ENCODE measurements at regions not wholly inside any gene's neighbourhood (a gene's known extent, or its start where the extent isn't known, plus 50 kb on each side); places are given as distances from the start of the nearest gene placed in this dataset.

- Histone ChIP-seq H3K4me3 (no peak overlapping the region), H3K36me3 (no peaks in the 10 kb centered on the region), H3K27me3 (no peaks in the 10 kb centered on the region), H3K27ac (no peak overlapping the region), H3K9me3 (no peaks in the 10 kb centered on the region), H3K4me1 (peaks cover 0 to 11% of the 10 kb centered on the region in 2 donors)
- TF ChIP-seq, protein P1, sequence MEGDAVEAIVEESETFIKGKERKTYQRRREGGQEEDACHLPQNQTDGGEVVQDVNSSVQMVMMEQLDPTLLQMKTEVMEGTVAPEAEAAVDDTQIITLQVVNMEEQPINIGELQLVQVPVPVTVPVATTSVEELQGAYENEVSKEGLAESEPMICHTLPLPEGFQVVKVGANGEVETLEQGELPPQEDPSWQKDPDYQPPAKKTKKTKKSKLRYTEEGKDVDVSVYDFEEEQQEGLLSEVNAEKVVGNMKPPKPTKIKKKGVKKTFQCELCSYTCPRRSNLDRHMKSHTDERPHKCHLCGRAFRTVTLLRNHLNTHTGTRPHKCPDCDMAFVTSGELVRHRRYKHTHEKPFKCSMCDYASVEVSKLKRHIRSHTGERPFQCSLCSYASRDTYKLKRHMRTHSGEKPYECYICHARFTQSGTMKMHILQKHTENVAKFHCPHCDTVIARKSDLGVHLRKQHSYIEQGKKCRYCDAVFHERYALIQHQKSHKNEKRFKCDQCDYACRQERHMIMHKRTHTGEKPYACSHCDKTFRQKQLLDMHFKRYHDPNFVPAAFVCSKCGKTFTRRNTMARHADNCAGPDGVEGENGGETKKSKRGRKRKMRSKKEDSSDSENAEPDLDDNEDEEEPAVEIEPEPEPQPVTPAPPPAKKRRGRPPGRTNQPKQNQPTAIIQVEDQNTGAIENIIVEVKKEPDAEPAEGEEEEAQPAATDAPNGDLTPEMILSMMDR (IDR thresholded peaks at IDR 0.05): no peak
- DNase-seq (ENCODE audit: low spot score): no peak
These were observed 138.6 kb upstream of the RAD23B start for GRCh38 chr9:107144475-107144874.

DNA sequence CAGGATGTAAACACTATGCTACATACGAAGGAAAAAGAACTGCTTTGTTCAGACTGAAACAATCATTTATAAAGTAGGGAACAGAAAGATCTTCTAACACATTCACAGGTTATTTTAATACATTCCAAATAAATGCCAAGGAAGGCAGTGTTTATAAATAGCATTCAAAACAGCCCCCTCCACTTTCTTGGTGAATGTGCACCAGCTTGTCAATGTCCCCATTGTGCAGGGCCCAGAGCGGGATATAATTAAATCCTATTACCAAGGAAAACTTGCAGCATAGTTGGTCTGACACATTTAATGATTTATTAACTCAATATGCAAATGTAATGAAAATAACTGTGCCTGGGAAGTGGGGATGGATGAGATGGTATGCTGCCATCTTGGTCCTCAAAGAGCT lies 135.9 kb upstream of the RAD23B start:
- peaks cover 0 to 10% of the 10 kb centered on the region in 2 donors for H3K4me1 ChIP-seq
- peaks cover 0 to 15% of the 10 kb centered on the region in 2 donors for H3K9me3 ChIP-seq
- no peaks in the 10 kb centered on the region for H3K27me3 ChIP-seq
- DNase-seq (ENCODE audit: low spot score): no peak
- no peak overlapping the region for H3K27ac ChIP-seq
- H3K4me3 ChIP-seq: no peak overlapping the region
- H3K36me3 ChIP-seq: no peaks in the 10 kb centered on the region
- TF ChIP-seq, protein P1 (IDR thresholded peaks at IDR 0.05): no peak

DNA sequence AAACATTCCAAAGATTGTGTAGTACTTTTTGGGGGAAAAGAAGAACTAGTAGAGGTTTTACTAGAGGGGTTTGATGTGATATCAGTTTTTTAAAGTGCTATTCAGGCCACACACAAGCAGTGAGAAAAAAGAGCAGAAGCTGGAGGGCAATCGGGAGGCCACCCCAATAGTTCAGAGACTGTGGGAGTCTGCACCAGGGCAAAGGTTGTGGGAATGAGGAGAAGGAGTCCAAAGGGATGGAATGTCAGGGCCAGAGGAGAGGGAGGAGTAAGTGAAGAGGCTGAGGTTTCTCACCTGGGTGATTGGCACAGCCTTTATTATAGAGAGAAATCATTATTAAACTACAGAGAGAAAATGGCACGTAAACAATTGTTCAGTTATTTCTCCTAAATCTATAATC lies 134.9 kb upstream of the RAD23B start:
- H3K36me3 ChIP-seq: no peaks in the 10 kb centered on the region
- TF ChIP-seq, protein P1 (IDR thresholded peaks at IDR 0.05): no peak
- no peaks in the 10 kb centered on the region for H3K4me1 ChIP-seq
- no peaks in the 10 kb centered on the region for H3K27me3 ChIP-seq
- H3K9me3 ChIP-seq: peaks cover 0 to 15% of the 10 kb centered on the region in 2 donors
- no peak for DNase-seq (ENCODE audit: low spot score)
- H3K4me3 ChIP-seq: no peak overlapping the region
- H3K27ac ChIP-seq: no peak overlapping the region

- Histone ChIP-seq H3K9me3 (peaks cover 0 to 15% of the 10 kb centered on the region in 2 donors), H3K4me3 (no peak overlapping the region), H3K4me1 (no peaks in the 10 kb centered on the region), H3K27me3 (no peaks in the 10 kb centered on the region), H3K27ac (no peak overlapping the region), H3K36me3 (no peaks in the 10 kb centered on the region)
- no peak for DNase-seq (ENCODE audit: low spot score)
- TF ChIP-seq, protein P1 (IDR thresholded peaks at IDR 0.05): no peak
These were observed 133.3 kb upstream of the RAD23B start for GRCh38 chr9:107149756-107150155.

DNA sequence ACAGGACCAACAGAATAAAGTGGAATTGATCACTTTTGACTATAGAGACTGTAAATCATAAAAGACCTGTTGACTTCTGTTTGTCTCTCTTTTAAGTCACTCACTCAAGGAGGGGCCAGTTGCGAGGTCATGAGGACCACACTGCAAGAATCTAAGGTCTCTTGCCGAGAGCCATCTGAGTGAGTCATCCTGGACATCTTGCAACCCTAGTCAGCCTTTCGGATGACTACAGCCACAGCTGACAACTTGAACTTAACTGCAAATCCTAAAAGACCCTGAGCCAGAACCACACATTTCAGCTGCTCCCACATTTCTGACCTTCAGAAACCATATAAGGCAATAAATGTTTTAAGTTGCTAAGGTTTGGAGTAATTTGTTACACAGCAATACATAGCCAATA lies 129.7 kb upstream of the RAD23B start:
- TF ChIP-seq, protein P1 (IDR thresholded peaks at IDR 0.05): no peak
- Histone ChIP-seq H3K27me3 (no peaks in the 10 kb centered on the region), H3K27ac (no peak overlapping the region), H3K4me3 (no peak overlapping the region), H3K4me1 (no peaks in the 10 kb centered on the region), H3K36me3 (no peaks in the 10 kb centered on the region), H3K9me3 (peaks cover 0 to 15% of the 10 kb centered on the region in 2 donors)
- no peak for DNase-seq (ENCODE audit: low spot score)

- DNase-seq (ENCODE audit: low spot score): no peak
- TF ChIP-seq, protein P1 (IDR thresholded peaks at IDR 0.05): no peak
- Histone ChIP-seq H3K27me3 (no peaks in the 10 kb centered on the region), H3K4me1 (no peaks in the 10 kb centered on the region), H3K36me3 (no peaks in the 10 kb centered on the region), H3K9me3 (peaks cover 0 to 15% of the 10 kb centered on the region in 2 donors), H3K4me3 (no peak overlapping the region), H3K27ac (no peak overlapping the region)
These were observed 128.8 kb upstream of the RAD23B start for GRCh38 chr9:107154291-107154690.

All from right atrium auricular region (tissue), 2 donors.